ENCODE measurements at regions not wholly inside any gene's neighbourhood (a gene's known extent, or its start where the extent isn't known, plus 50 kb on each side); places are given as distances from the start of the nearest gene placed in this dataset.

DNA sequence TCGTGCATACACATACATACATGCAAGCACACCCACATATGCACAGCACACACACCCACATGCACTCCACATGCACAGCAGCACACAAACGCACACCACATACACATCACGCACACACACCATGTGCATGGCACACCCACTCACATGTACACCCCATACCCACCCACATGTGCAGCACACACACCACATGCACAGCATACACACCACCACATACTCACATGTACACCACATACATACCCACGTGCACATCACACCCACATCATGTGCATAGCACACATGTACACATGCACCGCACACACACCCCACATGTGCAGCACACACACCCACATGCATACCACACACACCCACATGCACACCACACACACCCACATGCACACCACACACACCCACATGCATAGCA is 132.0 kb upstream of the RGPD4 start:
- no peak for DNase-seq
- Histone ChIP-seq H3K9me3 (ENCODE audit: control insufficient read depth in 4 of 4, insufficient read depth in 3 of 4, low read length in 3 of 4) (peaks cover 0 to 3% (median 0%) of the 10 kb centered on the region in 4 donors), H3K4me1 (ENCODE audit: control insufficient read depth in 5 of 5, insufficient read depth in 5 of 5, low read length in 5 of 5) (no peaks in the 10 kb centered on the region), H3K9ac (ENCODE audit: insufficient read depth in 1 of 2, low read length in 2 of 2) (no peak overlapping the region), H3K4me3 (no peak overlapping the region), H3K36me3 (ENCODE audit: control insufficient read depth in 4 of 4, insufficient read depth in 4 of 4, low read length in 4 of 4) (no peaks in the 10 kb centered on the region), H3K27me3 (ENCODE audit: control insufficient read depth in 3 of 3, insufficient read depth in 3 of 3, low read length in 2 of 3) (no peaks in the 10 kb centered on the region), H3K27ac (ENCODE audit: low read depth in 1 of 2, low read length in 1 of 2) (no peak overlapping the region)
- no peak for ATAC-seq (ENCODE audit: insufficient read depth, low FRiP score)
- TF ChIP-seq, protein P1, sequence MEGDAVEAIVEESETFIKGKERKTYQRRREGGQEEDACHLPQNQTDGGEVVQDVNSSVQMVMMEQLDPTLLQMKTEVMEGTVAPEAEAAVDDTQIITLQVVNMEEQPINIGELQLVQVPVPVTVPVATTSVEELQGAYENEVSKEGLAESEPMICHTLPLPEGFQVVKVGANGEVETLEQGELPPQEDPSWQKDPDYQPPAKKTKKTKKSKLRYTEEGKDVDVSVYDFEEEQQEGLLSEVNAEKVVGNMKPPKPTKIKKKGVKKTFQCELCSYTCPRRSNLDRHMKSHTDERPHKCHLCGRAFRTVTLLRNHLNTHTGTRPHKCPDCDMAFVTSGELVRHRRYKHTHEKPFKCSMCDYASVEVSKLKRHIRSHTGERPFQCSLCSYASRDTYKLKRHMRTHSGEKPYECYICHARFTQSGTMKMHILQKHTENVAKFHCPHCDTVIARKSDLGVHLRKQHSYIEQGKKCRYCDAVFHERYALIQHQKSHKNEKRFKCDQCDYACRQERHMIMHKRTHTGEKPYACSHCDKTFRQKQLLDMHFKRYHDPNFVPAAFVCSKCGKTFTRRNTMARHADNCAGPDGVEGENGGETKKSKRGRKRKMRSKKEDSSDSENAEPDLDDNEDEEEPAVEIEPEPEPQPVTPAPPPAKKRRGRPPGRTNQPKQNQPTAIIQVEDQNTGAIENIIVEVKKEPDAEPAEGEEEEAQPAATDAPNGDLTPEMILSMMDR (IDR thresholded peaks at IDR 0.05; ENCODE audit: control extremely low read depth, extremely low read depth): no peak
- WGBS, 2 donors: 84 to 89% methylated on average over 5 of the region's 5 CpGs

DNA sequence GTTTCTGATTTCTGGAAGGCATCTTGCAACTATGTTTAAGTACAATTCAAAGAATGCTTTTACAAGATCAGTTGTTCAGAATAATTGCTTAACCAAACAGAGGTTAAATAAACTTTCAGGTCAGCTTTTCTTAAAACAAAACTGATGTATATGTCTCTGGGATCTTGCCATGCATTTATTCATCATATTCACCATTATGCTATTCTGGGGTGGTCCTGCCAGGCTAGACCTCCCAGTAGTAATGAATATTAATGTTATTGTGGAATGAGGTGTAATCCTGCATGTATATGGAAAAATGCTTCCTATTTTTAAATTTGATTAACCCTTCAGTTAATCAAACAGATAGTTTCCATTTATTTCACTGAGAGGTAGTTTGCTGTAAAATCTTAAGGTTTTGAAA is 129.3 kb upstream of the RGPD4 start:
- no peaks in the 10 kb centered on the region for H3K27me3 ChIP-seq (ENCODE audit: control insufficient read depth in 3 of 3, insufficient read depth in 3 of 3, low read length in 2 of 3)
- TF ChIP-seq, protein P1 (IDR thresholded peaks at IDR 0.05; ENCODE audit: control extremely low read depth, extremely low read depth): no peak
- no peak overlapping the region for H3K4me3 ChIP-seq
- H3K27ac ChIP-seq (ENCODE audit: low read depth in 1 of 2, low read length in 1 of 2): no peak overlapping the region
- H3K36me3 ChIP-seq (ENCODE audit: control insufficient read depth in 4 of 4, insufficient read depth in 4 of 4, low read length in 4 of 4): no peaks in the 10 kb centered on the region
- DNase-seq (no peak), ATAC-seq (ENCODE audit: insufficient read depth, low FRiP score) (no peak)
- H3K9ac ChIP-seq (ENCODE audit: insufficient read depth in 1 of 2, low read length in 2 of 2): no peak overlapping the region
- H3K9me3 ChIP-seq (ENCODE audit: control insufficient read depth in 4 of 4, insufficient read depth in 3 of 4, low read length in 3 of 4): peaks cover 0 to 3% (median 0%) of the 10 kb centered on the region in 4 donors
- no peaks in the 10 kb centered on the region for H3K4me1 ChIP-seq (ENCODE audit: control insufficient read depth in 5 of 5, insufficient read depth in 5 of 5, low read length in 5 of 5)

DNA sequence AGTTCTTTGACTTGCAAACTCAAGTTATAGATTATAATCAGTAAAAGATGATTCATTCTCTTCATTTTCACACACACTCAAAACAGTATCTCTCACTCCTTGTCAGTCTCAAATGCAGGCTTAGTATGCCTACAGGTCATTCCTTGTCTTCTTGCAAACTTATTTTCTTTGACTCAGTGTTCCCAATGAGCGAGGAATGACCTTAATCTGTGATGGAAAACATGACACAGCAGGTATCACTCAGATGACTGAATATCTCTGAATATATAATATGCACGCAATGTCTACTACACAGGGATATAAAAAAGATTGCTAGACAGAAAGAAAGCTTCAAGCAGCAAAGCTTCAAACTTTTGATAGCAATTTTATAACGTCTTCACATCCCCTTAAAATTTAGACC is 127.8 kb upstream of the RGPD4 start:
- no peaks in the 10 kb centered on the region for H3K4me1 ChIP-seq (ENCODE audit: control insufficient read depth in 5 of 5, insufficient read depth in 5 of 5, low read length in 5 of 5)
- WGBS, 2 donors: 64 to 75% methylated on average over 3 of the region's 3 CpGs
- H3K27me3 ChIP-seq (ENCODE audit: control insufficient read depth in 3 of 3, insufficient read depth in 3 of 3, low read length in 2 of 3): no peaks in the 10 kb centered on the region
- no peak overlapping the region for H3K27ac ChIP-seq (ENCODE audit: low read depth in 1 of 2, low read length in 1 of 2)
- TF ChIP-seq, protein P1 (IDR thresholded peaks at IDR 0.05; ENCODE audit: control extremely low read depth, extremely low read depth): no peak
- DNase-seq (no peak), ATAC-seq (ENCODE audit: insufficient read depth, low FRiP score) (no peak)
- no peaks in the 10 kb centered on the region for H3K36me3 ChIP-seq (ENCODE audit: control insufficient read depth in 4 of 4, insufficient read depth in 4 of 4, low read length in 4 of 4)
- H3K9me3 ChIP-seq (ENCODE audit: control insufficient read depth in 4 of 4, insufficient read depth in 3 of 4, low read length in 3 of 4): peaks cover 0 to 3% (median 0%) of the 10 kb centered on the region in 4 donors
- no peak overlapping the region for H3K4me3 ChIP-seq
- H3K9ac ChIP-seq (ENCODE audit: insufficient read depth in 1 of 2, low read length in 2 of 2): no peak overlapping the region

DNA sequence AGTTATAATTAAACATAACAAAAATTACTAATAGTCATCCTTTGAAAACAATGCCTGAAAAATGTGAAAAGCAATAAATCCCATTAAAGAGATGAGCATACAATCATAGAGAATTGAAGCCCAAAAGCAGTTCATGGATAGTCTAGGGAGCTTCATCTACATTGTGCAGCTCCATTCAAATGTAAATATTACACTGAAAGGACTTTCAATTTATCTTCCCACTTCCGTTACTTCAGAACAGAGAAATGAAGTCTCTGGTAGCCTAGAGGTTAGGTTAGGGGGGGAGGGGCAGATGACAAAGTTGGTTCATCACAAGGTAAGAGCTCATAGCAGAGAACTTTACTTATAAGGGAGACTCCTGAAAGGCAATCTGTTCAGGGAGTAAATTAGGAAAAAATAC is 126.6 kb upstream of the RGPD4 start:
- ATAC-seq (ENCODE audit: insufficient read depth, low FRiP score) (no peak), DNase-seq (no peak)
- H3K4me3 ChIP-seq: no peak overlapping the region
- H3K9me3 ChIP-seq (ENCODE audit: control insufficient read depth in 4 of 4, insufficient read depth in 3 of 4, low read length in 3 of 4): no peaks in the 10 kb centered on the region
- TF ChIP-seq, protein P1 (IDR thresholded peaks at IDR 0.05; ENCODE audit: control extremely low read depth, extremely low read depth): no peak
- no peaks in the 10 kb centered on the region for H3K36me3 ChIP-seq (ENCODE audit: control insufficient read depth in 4 of 4, insufficient read depth in 4 of 4, low read length in 4 of 4)
- no peaks in the 10 kb centered on the region for H3K27me3 ChIP-seq (ENCODE audit: control insufficient read depth in 3 of 3, insufficient read depth in 3 of 3, low read length in 2 of 3)
- 81 to 88% methylated on average over 1 of the region's 1 CpG for whole genome bisulfite sequencing, 2 donors
- H3K4me1 ChIP-seq (ENCODE audit: control insufficient read depth in 5 of 5, insufficient read depth in 5 of 5, low read length in 5 of 5): no peaks in the 10 kb centered on the region
- no peak overlapping the region for H3K27ac ChIP-seq (ENCODE audit: low read depth in 1 of 2, low read length in 1 of 2)
- H3K9ac ChIP-seq (ENCODE audit: insufficient read depth in 1 of 2, low read length in 2 of 2): no peak overlapping the region
